NCI-H2196 (cell line): ENCODE measurements at regions not wholly inside any gene's neighbourhood (a gene's known extent, or its start where the extent isn't known, plus 50 kb on each side); places are given as distances from the start of the nearest gene placed in this dataset.

ENCODE experiments used
- DNase-seq: peaks from one replicate; lab custom pipeline; 2025; ENCODE audit not compliant: unreplicated experiment; lab: John Stamatoyannopoulos, UW

GRCh38 chr11:19347911-19348310 lies 107.2 kb upstream of the E2F8 start:
- DNase-seq, result no peak

- peak; percentile 24 for DNase-seq
These were observed 105.3 kb upstream of the E2F8 start for GRCh38 chr11:19345848-19346681.

GRCh38 chr11:19345519-19345847 lies 104.7 kb upstream of the E2F8 start:
- peak; percentile 33 for DNase-seq

GRCh38 chr11:19344661-19345518 lies 104.1 kb upstream of the E2F8 start:
- DNase-seq, result peak; percentile 81

- no peak for DNase-seq
These were observed 101.3 kb upstream of the E2F8 start for GRCh38 chr11:19342036-19342435.

GRCh38 chr11:19338375-19338774 lies 97.6 kb upstream of the E2F8 start:
- no peak for DNase-seq

GRCh38 chr11:19337779-19338178 lies 97.0 kb upstream of the E2F8 start:
- no peak for DNase-seq

- no peak for DNase-seq
These were observed 95.6 kb upstream of the E2F8 start for GRCh38 chr11:19336331-19336730.

GRCh38 chr11:19332476-19332875 lies 91.7 kb upstream of the E2F8 start:
- DNase-seq, result no peak

- no peak for DNase-seq
These were observed 89.7 kb upstream of the E2F8 start for GRCh38 chr11:19330416-19330815.

- DNase-seq, result no peak
These were observed 89.2 kb upstream of the E2F8 start for GRCh38 chr11:19329970-19330369.

- no peak for DNase-seq
These were observed 88.0 kb upstream of the E2F8 start for GRCh38 chr11:19328586-19329311.

- no peak for DNase-seq
These were observed 86.5 kb upstream of the E2F8 start for GRCh38 chr11:19327280-19327679.

GRCh38 chr11:19326499-19326898 lies 85.8 kb upstream of the E2F8 start:
- DNase-seq, result no peak

- no peak for DNase-seq
These were observed 82.8 kb upstream of the E2F8 start for GRCh38 chr11:19323502-19323901.

- DNase-seq, result no peak
These were observed 80.6 kb upstream of the E2F8 start for GRCh38 chr11:19321351-19321750.

- DNase-seq, result no peak
These were observed 80.1 kb upstream of the E2F8 start for GRCh38 chr11:19320827-19321226.

GRCh38 chr11:19316434-19316833 lies 75.7 kb upstream of the E2F8 start:
- no peak for DNase-seq

GRCh38 chr11:19315511-19315910 lies 74.8 kb upstream of the E2F8 start:
- DNase-seq, result no peak

- no peak for DNase-seq
These were observed 72.4 kb upstream of the E2F8 start for GRCh38 chr11:19313140-19313539.

GRCh38 chr11:19311308-19312030 lies 70.7 kb upstream of the E2F8 start:
- peak; percentile 73 for DNase-seq
